GM19452 (cell line): ENCODE measurements at regions not wholly inside any gene's neighbourhood (a gene's known extent, or its start where the extent isn't known, plus 50 kb on each side); places are given as distances from the start of the nearest gene placed in this dataset.

Source experiments
- ATAC-seq: cut with Tn5 transposase; IDR thresholded peaks from one replicate; pipeline ENCODE4 v1.9.1; 2021; ENCODE audit not compliant: unreplicated experiment

GRCh38 chr14:100399052-100399849 is 76.1 kb downstream of the SLC25A47 start:
- ATAC-seq: no peak

- ATAC-seq: no peak
These were observed 77.0 kb downstream of the SLC25A47 start for GRCh38 chr14:100400115-100400514.

GRCh38 chr14:100401031-100401692 is 78.0 kb downstream of the SLC25A47 start:
- ATAC-seq: no peak

GRCh38 chr14:100401792-100402191 is 78.7 kb downstream of the SLC25A47 start:
- no peak for ATAC-seq

GRCh38 chr14:100402631-100403030 is 79.5 kb downstream of the SLC25A47 start:
- no peak for ATAC-seq

- ATAC-seq: no peak
These were observed 80.0 kb downstream of the SLC25A47 start for GRCh38 chr14:100403105-100403504.

GRCh38 chr14:100403802-100404365 is 80.7 kb downstream of the SLC25A47 start:
- ATAC-seq: no peak

- no peak for ATAC-seq
These were observed 81.3 kb downstream of the SLC25A47 start for GRCh38 chr14:100404419-100404818.

- ATAC-seq: no peak
These were observed 82.8 kb downstream of the SLC25A47 start for GRCh38 chr14:100405760-100406455.

GRCh38 chr14:100406505-100407131 is 83.5 kb downstream of the SLC25A47 start:
- ATAC-seq: no peak

GRCh38 chr14:100407376-100408102 is 84.4 kb downstream of the SLC25A47 start:
- ATAC-seq: no peak

- ATAC-seq: no peak
These were observed 85.3 kb downstream of the SLC25A47 start for GRCh38 chr14:100408350-100409002.

GRCh38 chr14:100409003-100409360 is 85.8 kb downstream of the SLC25A47 start:
- no peak for ATAC-seq

GRCh38 chr14:100409651-100410050 is 86.5 kb downstream of the SLC25A47 start:
- ATAC-seq: no peak

- ATAC-seq: no peak
These were observed 87.0 kb downstream of the SLC25A47 start for GRCh38 chr14:100410056-100410565.

- no peak for ATAC-seq
These were observed 90.6 kb downstream of the SLC25A47 start for GRCh38 chr14:100413699-100414098.

- no peak for ATAC-seq
These were observed 92.1 kb downstream of the SLC25A47 start for GRCh38 chr14:100415226-100415625.

- ATAC-seq: no peak
These were observed 93.0 kb downstream of the SLC25A47 start for GRCh38 chr14:100416081-100416680.
